Pancreas (tissue), 10 donors: ENCODE measurements at regions not wholly inside any gene's neighbourhood (a gene's known extent, or its start where the extent isn't known, plus 50 kb on each side); places are given as distances from the start of the nearest gene placed in this dataset.

ENCODE experiments used
- ATAC-seq, 4 donors: fragments of 200-7000 bp; cut with Tn5 transposase; one replicate each; pipeline versions ENCODE4 v1.8.0 to v1.9.1; 2020; ENCODE audit warnings: mild to moderate bottlenecking in 4 of 4, moderate library complexity in 4 of 4
- DNase-seq, 6 donors: peaks; one replicate each; pipeline ENCODE4 v3.0.0-alpha.2; 2020
- FAIRE-seq: peaks from 2 replicates; lab custom pipeline; 2012; peaks lifted over from hg19 to GRCh38; lab: Jason Lieb, UNC
- H3K27ac ChIP-seq, 4 donors: fragments of 200-600 bp; sonication (generic); 1 replicate in 3 of 4; 2 replicates in 1 of 4; pipeline versions ENCODE4 v1.5.0 to v1.8.0; 2020
- H3K27me3 ChIP-seq, 4 donors: fragments of 200-600 bp; one replicate each; pipeline ENCODE4 v1.8.0; 2021
- H3K36me3 ChIP-seq, 3 donors: fragments of 200-600 bp; sonication (generic) in 1 of 3; one replicate each; pipeline versions ENCODE4 v1.5.0 to v1.8.0; 2020 to 2021
- H3K4me1 ChIP-seq, 3 donors: fragments of 200-600 bp; one replicate each; pipeline ENCODE4 v1.8.0; 2021
- H3K4me3 ChIP-seq, 4 donors: fragments of 200-600 bp; sonication (generic) in 2 of 4; one replicate each; pipeline versions ENCODE4 v1.5.0 to v1.8.0; 2020 to 2021
- H3K9me3 ChIP-seq, 4 donors: fragments of 200-600 bp; one replicate each; pipeline ENCODE4 v1.8.0; 2021
- CTCF ChIP-seq, 4 donors: fragments of 200-600 bp; sonication (generic) in 3 of 4; IDR thresholded peaks; one replicate each; pipeline versions ENCODE4 v1.5.0 to v1.8.0; 2021; ENCODE audit warnings: antibody characterized with exemption in 4 of 4
- WGBS, 2 donors: extraction: QIAGEN DNeasy Blood & Tissue Kit; methylation state at CpG; one replicate each; pipeline ENCODE4 v1.1.7; 2013; 5-methylcytosine and 5-hydroxymethylcytosine counted together
- intact Hi-C, 3 donors: fragments of 100-400 bp; cut with DNase I; formaldehyde crosslinking; loops; one replicate each; pipeline versions ENCODE4 v1.11.1 to v1.14.2; 2022
- donor health status: healthy with polysubstance abuse.
- donor health status: DM: no; HTN: no; CAD: no; lungs with moderate emphysema.
- donor health status: DM: no; HTN: no; CAD: no.
- donor health status: control.
- donor health status: control.
- donor health status: Bipolar disorder and iron deficiency.
- donor health status: DM: yes; HTN: yes; CAD: no.
- donor health status: DM: no; HTN: no; CAD: no.
- donor health status: DM: no; HTN: no; CAD: no.
- donor health status: DM: yes; HTN: yes; CAD: no.

GRCh38 chr11:129252621-129253020 lies 60.5 kb upstream of the ARHGAP32 start:
- 76 to 82% methylated on average over 5 of the region's 5 CpGs for WGBS, 2 donors
- ATAC-seq, result no peak
- Histone ChIP-seq H3K9me3 (no peaks in the 10 kb centered on the region), H3K27me3 (no peaks in the 10 kb centered on the region), H3K4me1 (peaks cover 0 to 4% (median 3%) of the 10 kb centered on the region in 3 donors), H3K36me3 (no peaks in the 10 kb centered on the region), H3K4me3 (no peak overlapping the region), H3K27ac (no peak overlapping the region)
- no peak for DNase-seq
- intact Hi-C loops, result no loop called here
- no peak for TF ChIP-seq CTCF (IDR thresholded peaks at IDR 0.05)
- FAIRE-seq, result no peak

GRCh38 chr11:129251067-129251466 lies 58.9 kb upstream of the ARHGAP32 start:
- Histone ChIP-seq H3K4me1 (peaks cover 0 to 4% (median 0%) of the 10 kb centered on the region in 3 donors), H3K27ac (no peak overlapping the region), H3K4me3 (no peak overlapping the region), H3K9me3 (no peaks in the 10 kb centered on the region), H3K36me3 (no peaks in the 10 kb centered on the region), H3K27me3 (no peaks in the 10 kb centered on the region)
- no peak for ATAC-seq
- TF ChIP-seq CTCF (IDR thresholded peaks at IDR 0.05), result no peak
- FAIRE-seq, result no peak
- intact Hi-C loops, result no loop called here
- 73 to 83% methylated on average over 3 of the region's 3 CpGs for WGBS, 2 donors
- no peak for DNase-seq

- ATAC-seq (no peak), FAIRE-seq (no peak), DNase-seq (no peak)
- Histone ChIP-seq H3K27ac (no peak overlapping the region), H3K27me3 (no peaks in the 10 kb centered on the region), H3K36me3 (no peaks in the 10 kb centered on the region), H3K9me3 (no peaks in the 10 kb centered on the region), H3K4me1 (peaks cover 0 to 4% (median 0%) of the 10 kb centered on the region in 3 donors), H3K4me3 (no peak overlapping the region)
- intact Hi-C loops, result no loop called here
- no peak for TF ChIP-seq CTCF (IDR thresholded peaks at IDR 0.05)
- WGBS, 2 donors, result 98 to 100% methylated on average over 2 of the region's 2 CpGs
Measured at GRCh38 chr11:129249923-129250322, 57.8 kb upstream of the ARHGAP32 start.

GRCh38 chr11:129249351-129249750 lies 57.2 kb upstream of the ARHGAP32 start:
- Histone ChIP-seq H3K9me3 (no peaks in the 10 kb centered on the region), H3K4me1 (peaks cover 0 to 4% (median 0%) of the 10 kb centered on the region in 3 donors), H3K4me3 (no peak overlapping the region), H3K27ac (no peak overlapping the region), H3K36me3 (no peaks in the 10 kb centered on the region), H3K27me3 (no peaks in the 10 kb centered on the region)
- no peak for TF ChIP-seq CTCF (IDR thresholded peaks at IDR 0.05)
- intact Hi-C loops, result no loop called here
- no peak for FAIRE-seq
- 92 to 95% methylated on average over 4 of the region's 4 CpGs for WGBS, 2 donors
- no peak for DNase-seq
- peak in 3 of 4 donors; percentile 28 to 63 (median 33) for ATAC-seq

GRCh38 chr11:129248618-129249017 lies 56.5 kb upstream of the ARHGAP32 start:
- no peaks in the 10 kb centered on the region for H3K36me3 ChIP-seq
- TF ChIP-seq CTCF (IDR thresholded peaks at IDR 0.05), result no peak
- H3K4me3 ChIP-seq, result no peak overlapping the region
- intact Hi-C loops, result no loop called here
- no peaks in the 10 kb centered on the region for H3K9me3 ChIP-seq
- ATAC-seq (peak in 3 of 4 donors; percentile 64 to 79 (median 64)), FAIRE-seq (no peak), DNase-seq (no peak)
- H3K27me3 ChIP-seq, result no peaks in the 10 kb centered on the region
- 50 to 55% methylated on average over 4 of the region's 4 CpGs for WGBS, 2 donors
- no peak overlapping the region for H3K27ac ChIP-seq
- peaks cover 0 to 4% (median 0%) of the 10 kb centered on the region in 3 donors for H3K4me1 ChIP-seq
